GM18907 (cell line): ENCODE measurements at regions not wholly inside any gene's neighbourhood (a gene's known extent, or its start where the extent isn't known, plus 50 kb on each side); places are given as distances from the start of the nearest gene placed in this dataset.
"Not testable (repeated sequence)": the region's sequence is repeated elsewhere in the genome, so short reads cannot be mapped to it uniquely, and the experiment has no call there.

Experiments used
- ATAC-seq: cut with Tn5 transposase; IDR thresholded peaks from one replicate; pipeline ENCODE4 v1.9.1; 2021; ENCODE audit warnings: mild to moderate bottlenecking, moderate library complexity; ENCODE audit not compliant: unreplicated experiment

- ATAC-seq: not testable (repeated sequence)
Measured at GRCh38 chr9:66829853-66830252, 70.7 kb upstream of the ZNF658 start.

GRCh38 chr9:66830777-66831497 is 69.6 kb upstream of the ZNF658 start:
- ATAC-seq: not testable (repeated sequence)

- not testable (repeated sequence) for ATAC-seq
Measured at GRCh38 chr9:66832222-66832621, 68.3 kb upstream of the ZNF658 start.

GRCh38 chr9:66837242-66837937 is 63.1 kb upstream of the ZNF658 start:
- not testable (repeated sequence) for ATAC-seq
